GM18858 (cell line): ENCODE measurements at regions not wholly inside any gene's neighbourhood (a gene's known extent, or its start where the extent isn't known, plus 50 kb on each side); places are given as distances from the start of the nearest gene placed in this dataset.
A peak's percentile ranks its signal among the peaks of the same experiment; 100 is the strongest.
"Not testable (repeated sequence)": the region's sequence is repeated elsewhere in the genome, so short reads cannot be mapped to it uniquely, and the experiment has no call there.

Experiments used
- ATAC-seq: cut with Tn5 transposase; IDR thresholded peaks from one replicate; pipeline ENCODE4 v1.9.1; 2021; ENCODE audit not compliant: unreplicated experiment

- not testable (repeated sequence) for ATAC-seq
Observed at GRCh38 chr11:14573539-14574057, 53.4 kb upstream of the PSMA1 start.

DNA sequence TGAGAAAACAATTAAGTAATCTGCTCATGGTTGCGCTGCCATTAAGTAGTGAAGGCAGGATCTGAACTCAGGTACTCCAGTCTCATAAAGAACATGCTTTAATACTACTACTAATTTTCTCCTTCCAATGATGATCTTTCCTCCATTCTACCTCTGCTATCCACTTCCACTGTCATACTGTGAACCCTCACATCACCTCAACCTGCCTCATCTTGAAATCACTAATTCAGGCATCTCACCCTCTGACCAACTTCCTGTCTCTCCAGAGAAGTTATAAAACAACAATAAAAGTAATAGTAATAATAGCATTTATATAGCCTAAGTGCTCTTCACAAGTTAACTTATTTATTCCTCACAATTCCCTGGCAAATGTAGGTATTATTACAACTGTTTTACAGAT, 57.1 kb upstream of the PSMA1 start:
- no peak for ATAC-seq

DNA sequence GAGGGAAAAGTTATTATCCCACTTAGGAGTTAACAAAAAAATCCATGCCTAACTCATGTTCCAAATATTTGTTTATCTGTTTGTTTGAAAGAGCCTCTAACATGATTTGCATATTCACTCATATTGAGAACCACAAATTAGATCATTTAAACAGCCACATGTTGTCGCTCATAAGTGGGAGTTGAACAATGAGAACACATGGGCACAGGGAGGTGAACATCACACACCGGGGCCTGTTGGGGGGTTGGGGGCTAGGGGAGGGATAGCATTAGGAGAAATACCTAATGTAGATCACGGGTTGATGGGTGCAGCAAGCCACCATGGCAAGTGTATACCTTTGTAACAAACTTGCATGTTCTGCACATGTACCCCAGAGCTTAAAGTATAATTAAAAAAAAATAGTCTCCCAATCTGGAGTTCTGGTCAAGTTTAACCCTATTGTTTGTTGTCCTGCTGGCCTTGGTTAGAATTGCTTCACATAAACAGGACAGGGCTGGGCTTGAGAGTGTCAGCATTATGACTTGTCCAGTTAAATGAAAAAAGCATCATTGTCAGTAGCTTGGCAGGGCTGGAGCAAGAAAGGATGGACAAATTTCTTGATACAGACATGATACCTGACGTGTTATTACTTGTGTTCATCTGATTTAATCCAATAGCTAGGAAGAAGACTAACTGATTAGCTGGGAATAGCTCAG, 57.8 kb upstream of the PSMA1 start:
- peak; percentile 14 for ATAC-seq

DNA sequence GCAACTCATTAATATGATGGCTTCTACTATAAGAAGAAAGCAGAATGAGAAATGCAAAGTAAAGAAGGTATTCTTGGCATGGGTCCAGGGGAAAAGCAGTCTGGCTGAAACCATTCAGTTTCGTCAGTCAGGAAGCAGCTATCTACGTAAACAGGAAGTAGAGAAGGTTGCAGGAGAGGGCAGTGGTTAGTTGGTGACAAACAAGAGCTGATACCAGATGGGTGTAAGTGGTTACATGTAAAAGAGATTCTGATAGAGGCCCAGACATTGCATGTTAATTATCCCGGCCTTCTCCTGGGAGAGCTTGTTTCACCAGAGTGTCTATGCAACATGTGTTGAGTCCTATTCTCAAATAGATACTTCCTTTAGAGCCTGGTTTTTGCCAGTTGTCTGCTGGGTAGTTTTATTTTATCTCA, 58.4 kb upstream of the PSMA1 start:
- peak; percentile 99 for ATAC-seq

GRCh38 chr11:14579646-14580045, 59.5 kb upstream of the PSMA1 start:
- no peak for ATAC-seq

DNA sequence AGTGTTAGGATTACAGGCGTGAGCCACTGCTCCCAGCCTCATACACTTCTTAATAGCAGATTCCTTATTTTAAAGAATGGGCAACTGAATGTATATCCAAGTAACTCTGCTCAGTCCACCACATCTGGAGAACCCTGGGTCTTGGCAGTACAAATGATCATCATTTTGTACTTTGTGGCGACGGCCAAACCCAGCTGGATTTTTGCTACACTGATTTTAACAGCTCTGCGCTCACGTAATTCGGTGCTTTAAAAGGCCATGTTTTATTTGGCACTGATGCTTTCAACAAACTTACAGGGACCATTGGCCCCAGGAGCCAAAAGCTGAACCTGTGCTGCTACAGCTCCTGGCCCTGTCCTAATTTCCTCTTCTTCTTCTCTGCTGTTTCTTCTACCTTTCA, 60.8 kb upstream of the PDE3B start:
- no peak for ATAC-seq

- no peak for ATAC-seq
Observed at GRCh38 chr11:14583252-14584034, 60.2 kb upstream of the PDE3B start.

- no peak for ATAC-seq
Observed at GRCh38 chr11:14584035-14584363, 59.6 kb upstream of the PDE3B start.

DNA sequence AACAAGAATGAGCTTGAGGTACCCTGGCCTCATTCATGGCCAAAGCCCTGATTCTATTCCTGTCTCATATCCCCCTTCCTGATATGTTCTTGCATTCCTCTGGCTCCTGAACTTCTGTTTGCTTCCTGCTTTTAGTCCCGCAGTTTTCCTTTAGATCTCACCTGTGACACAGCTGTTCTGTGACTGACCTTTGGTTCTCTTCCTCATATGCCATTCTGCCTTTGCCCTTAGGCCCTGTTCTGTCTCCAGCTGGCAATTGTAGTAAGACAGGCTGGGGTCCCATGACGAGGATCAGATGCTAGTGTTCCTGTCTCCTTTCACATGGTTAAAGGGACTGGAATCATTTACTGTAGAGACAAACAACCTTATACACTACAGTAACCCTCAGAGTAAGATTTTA, 59.0 kb upstream of the PDE3B start:
- no peak for ATAC-seq

DNA sequence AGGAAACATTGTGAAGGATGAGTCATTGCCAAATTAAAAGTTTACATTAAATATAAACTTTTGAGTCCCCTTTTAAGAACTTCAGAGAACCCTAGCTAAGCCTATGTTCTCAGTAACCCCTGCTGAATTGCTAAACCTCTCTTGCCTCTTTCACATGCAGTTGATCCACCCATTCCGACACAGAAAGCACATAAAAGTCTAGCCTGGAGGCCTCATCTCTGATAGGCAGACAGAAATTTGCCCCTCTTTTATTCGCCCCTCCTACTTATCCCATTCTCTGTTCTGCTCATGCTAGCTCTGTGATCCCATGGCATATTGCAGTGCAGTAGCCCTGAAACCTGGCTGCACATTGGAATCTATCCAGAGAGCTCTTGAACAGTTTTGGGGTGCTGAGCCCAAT, 58.2 kb upstream of the PDE3B start:
- no peak for ATAC-seq

GRCh38 chr11:14587258-14587657, 56.3 kb upstream of the PDE3B start:
- ATAC-seq, result no peak

DNA sequence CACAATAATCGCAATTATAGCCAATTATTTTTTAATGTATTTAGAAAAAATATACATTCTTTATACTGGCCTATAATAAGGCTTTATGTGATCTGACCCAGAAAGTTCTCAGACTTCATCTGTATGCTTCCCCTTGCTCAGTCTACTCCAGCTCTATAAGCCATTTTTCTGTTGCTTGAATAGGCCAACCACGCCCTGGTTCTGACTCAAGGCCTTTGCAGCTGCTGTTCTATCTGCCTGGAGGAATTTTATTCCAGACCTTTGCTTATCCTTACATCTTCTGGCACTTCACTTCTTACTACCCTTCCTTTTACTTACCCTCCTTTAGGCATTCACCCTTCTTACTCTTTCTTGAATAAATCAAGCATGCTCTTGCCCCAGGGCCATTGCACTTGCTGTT, 54.9 kb upstream of the PDE3B start:
- ATAC-seq, result no peak

DNA sequence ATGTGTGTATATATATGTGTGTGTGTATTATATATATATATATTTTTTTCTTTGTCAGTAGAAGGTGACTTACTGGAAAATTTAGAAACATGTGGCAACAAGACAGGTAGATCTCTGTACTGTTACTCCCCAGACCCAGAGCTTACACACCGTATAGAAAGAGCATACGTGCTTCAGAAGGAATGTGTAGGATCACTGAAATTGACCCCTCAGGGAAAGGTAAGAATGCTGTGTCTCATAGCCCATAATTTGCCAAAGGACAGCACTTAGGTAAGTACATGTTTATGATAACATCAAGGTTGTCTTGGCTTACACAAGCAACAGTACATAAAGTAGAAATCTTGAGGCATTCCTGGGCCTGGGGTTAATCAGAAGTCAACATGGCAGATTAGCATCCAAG, 54.2 kb upstream of the PDE3B start:
- no peak for ATAC-seq

DNA sequence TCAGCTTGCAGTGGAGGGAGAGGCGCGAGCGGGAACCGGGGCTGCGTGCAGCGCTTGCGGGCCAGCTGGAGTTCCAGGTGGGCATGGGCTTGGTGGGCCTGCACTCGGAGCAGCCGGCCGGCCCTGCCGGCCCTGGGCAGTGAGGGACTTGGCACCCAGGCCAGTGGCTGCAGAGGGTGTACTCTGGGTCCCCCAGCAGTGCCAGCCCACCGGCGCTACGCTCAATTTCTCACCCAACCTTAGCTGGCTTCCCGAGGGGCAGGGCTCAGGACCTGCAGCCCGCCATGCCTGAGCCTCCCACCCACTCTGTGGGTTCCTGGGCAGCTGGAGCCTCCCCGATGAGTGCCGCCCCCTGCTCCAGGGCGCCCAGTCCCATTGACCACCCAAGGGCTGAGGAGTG, 52.6 kb upstream of the PDE3B start:
- not testable (repeated sequence) for ATAC-seq

DNA sequence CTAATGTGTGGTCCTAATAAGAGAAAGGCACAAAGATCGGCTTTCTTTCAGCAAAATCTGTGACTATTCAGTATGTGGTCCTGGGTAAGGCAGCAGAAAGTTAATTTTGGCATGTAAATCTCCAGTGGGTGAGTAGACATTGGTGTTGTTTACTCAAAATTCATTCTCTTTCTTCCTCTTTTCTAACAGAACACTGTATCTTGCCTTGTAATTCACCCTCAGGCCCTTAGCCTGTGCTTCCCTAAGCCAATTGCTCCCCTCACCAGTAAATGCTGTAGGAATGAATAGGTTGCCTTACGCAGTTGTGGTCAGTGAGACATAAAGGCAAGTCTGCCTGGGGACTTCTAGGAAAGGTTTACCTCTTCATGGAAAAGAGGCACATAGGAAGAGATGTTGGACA, 49.9 kb upstream of the PDE3B start:
- no peak for ATAC-seq
